WTC11 (cell line): ENCODE measurements at regions not wholly inside any gene's neighbourhood (a gene's known extent, or its start where the extent isn't known, plus 50 kb on each side); places are given as distances from the start of the nearest gene placed in this dataset.

ENCODE experiments used
- ATAC-seq: fragments of 200-7000 bp; cut with Tn5 transposase; 2 replicates; pipeline ENCODE4 v1.10.0; 2021; ENCODE audit warnings: mild to moderate bottlenecking, moderate library complexity
- CTCF ChIA-PET: fragments of 300-600 bp; sonication (Branson Sonifier 250); formaldehyde crosslinking; loops from one replicate; lab custom pipeline; 2021; ENCODE audit warnings: antibody characterized with exemption; lab: Charles Lee
- POLR2A ChIA-PET: fragments of 350-600 bp; sonication (Branson Sonifier 250); formaldehyde crosslinking; loops from one replicate; lab custom pipeline; 2021; ENCODE audit warnings: antibody characterized with exemption; lab: Charles Lee
- DNase-seq: peaks from one replicate; pipeline ENCODE4 v3.0.0; 2021; ENCODE audit warnings: low spot score
- H3K27ac Mint-ChIP-seq: 2 replicates; pipeline ENCODE4 v1.8.0; 2021; ENCODE audit warnings: mixed read lengths
- H3K27me3 Mint-ChIP-seq: 2 replicates; pipeline ENCODE4 v1.8.0; 2021; ENCODE audit warnings: low read depth, mild to moderate bottlenecking, moderate library complexity, mixed read lengths
- H3K36me3 Mint-ChIP-seq: 2 replicates; pipeline ENCODE4 v1.8.0; 2021; ENCODE audit warnings: mixed read lengths
- H3K4me1 Mint-ChIP-seq: 2 replicates; pipeline ENCODE4 v1.8.0; 2022; ENCODE audit warnings: mixed read lengths
- H3K4me3 Mint-ChIP-seq: 2 replicates; pipeline ENCODE4 v1.8.0; 2021; ENCODE audit warnings: mild to moderate bottlenecking, moderate library complexity, mixed read lengths
- H3K9me3 Mint-ChIP-seq: 2 replicates; pipeline ENCODE4 v1.8.0; 2021; ENCODE audit warnings: mixed read lengths
- ELF4 ChIP-seq: sonication (generic); formaldehyde crosslinking; IDR thresholded peaks from 2 replicates; pipeline ENCODE4 v1.8.1; 2022; ENCODE audit warnings: low read depth, mild to moderate bottlenecking, moderate library complexity, missing genetic modification reagents
- GRHL2 ChIP-seq: fragments of 250-450 bp; sonication (Bioruptor Pico); IDR thresholded peaks from 2 replicates; pipeline ENCODE4 v1.8.0; 2022; ENCODE audit warnings: mild to moderate bottlenecking, moderate library complexity; ENCODE audit not compliant: insufficient replicate concordance, severe bottlenecking
- HMGA2 ChIP-seq: fragments of 250-450 bp; sonication (Bioruptor Pico); IDR thresholded peaks from 2 replicates; pipeline ENCODE4 v1.4.0; 2021; ENCODE audit warnings: mild to moderate bottlenecking, moderate library complexity
- JUN ChIP-seq: sonication (generic); formaldehyde crosslinking; IDR thresholded peaks from 2 replicates; pipeline ENCODE4 v1.8.0; 2023; ENCODE audit warnings: mild to moderate bottlenecking, missing genetic modification reagents
- NFATC4 ChIP-seq: fragments of 250-450 bp; sonication (Bioruptor Pico); IDR thresholded peaks from 2 replicates; pipeline ENCODE4 v1.9.0; 2021; ENCODE audit warnings: mild to moderate bottlenecking
- NFE2L1 ChIP-seq: sonication (generic); formaldehyde crosslinking; IDR thresholded peaks from 2 replicates; pipeline ENCODE4 v1.8.1; 2023; ENCODE audit warnings: missing genetic modification reagents
- ZBTB21 ChIP-seq: sonication (generic); formaldehyde crosslinking; IDR thresholded peaks from 2 replicates; pipeline ENCODE4 v1.8.1; 2023; ENCODE audit warnings: mild to moderate bottlenecking, missing genetic modification reagents, borderline replicate concordance
- ZNF232 ChIP-seq: sonication (generic); formaldehyde crosslinking; IDR thresholded peaks from 2 replicates; pipeline ENCODE4 v1.8.0; 2022; ENCODE audit warnings: mild to moderate bottlenecking, missing genetic modification reagents
- ZNF396 ChIP-seq: fragments of 250-450 bp; sonication (Bioruptor Pico); IDR thresholded peaks from 2 replicates; pipeline ENCODE4 v1.8.0; 2021; ENCODE audit warnings: mild to moderate bottlenecking, moderate library complexity, borderline replicate concordance
- TF ChIP-seq, protein P1 (sequence below): sonication (generic); formaldehyde crosslinking; IDR thresholded peaks from 2 replicates; pipeline ENCODE4 v1.8.0; 2022; ENCODE audit warnings: mild to moderate bottlenecking, missing genetic modification reagents
- TF ChIP-seq, protein P2 (sequence below): sonication (generic); formaldehyde crosslinking; IDR thresholded peaks from 2 replicates; pipeline ENCODE4 v1.8.1; 2022; ENCODE audit warnings: mild to moderate bottlenecking, moderate library complexity, missing genetic modification reagents
- TF ChIP-seq, protein P3 (sequence below): fragments of 250-450 bp; sonication (Bioruptor Pico); IDR thresholded peaks from 2 replicates; pipeline ENCODE4 v1.9.0; 2021; ENCODE audit warnings: mild to moderate bottlenecking
- TF ChIP-seq, protein P4 (sequence below): sonication (generic); formaldehyde crosslinking; IDR thresholded peaks from 2 replicates; pipeline ENCODE4 v1.8.1; 2023; ENCODE audit warnings: mild to moderate bottlenecking, missing genetic modification reagents, moderate library complexity
- TF ChIP-seq, protein P5 (sequence below): fragments of 200-600 bp; IDR thresholded peaks from 2 replicates; pipeline ENCODE4 v1.8.0; 2022; ENCODE audit warnings: antibody characterized with exemption
- TF ChIP-seq, protein P6 (sequence below): sonication (generic); formaldehyde crosslinking; conservative IDR thresholded peaks from 2 replicates; pipeline ENCODE4 v1.8.1; 2022; ENCODE audit warnings: mild to moderate bottlenecking, missing genetic modification reagents
- TF ChIP-seq, protein P7 (sequence below): sonication (generic); formaldehyde crosslinking; IDR thresholded peaks from 2 replicates; pipeline ENCODE4 v1.8.0; 2022; ENCODE audit warnings: missing genetic modification reagents
- TF ChIP-seq, protein P8 (sequence below): sonication (generic); formaldehyde crosslinking; IDR thresholded peaks from 2 replicates; pipeline ENCODE4 v1.8.0; 2023; ENCODE audit warnings: mild to moderate bottlenecking, missing genetic modification reagents

DNA sequence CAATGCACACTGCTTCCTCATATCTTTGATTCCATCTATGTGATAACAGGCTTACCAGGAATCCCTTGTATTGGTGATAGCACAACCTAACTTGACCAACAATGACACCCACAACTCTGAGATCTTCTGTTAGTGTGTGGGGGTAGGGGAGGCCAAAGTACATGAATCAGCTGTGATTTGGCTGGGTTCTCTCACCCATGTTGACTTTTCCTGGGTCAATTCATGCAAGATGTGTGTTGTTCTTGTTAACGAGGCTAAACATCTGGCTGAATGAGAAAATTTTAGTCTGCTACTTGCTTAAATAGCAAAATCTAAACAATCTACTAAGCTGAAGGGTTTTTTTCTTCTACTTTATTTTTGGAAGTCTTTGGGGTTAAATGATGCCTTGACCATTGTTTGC lies 341.2 kb upstream of the SLC14A2 start (continued):
- TF ChIP-seq, protein P1, sequence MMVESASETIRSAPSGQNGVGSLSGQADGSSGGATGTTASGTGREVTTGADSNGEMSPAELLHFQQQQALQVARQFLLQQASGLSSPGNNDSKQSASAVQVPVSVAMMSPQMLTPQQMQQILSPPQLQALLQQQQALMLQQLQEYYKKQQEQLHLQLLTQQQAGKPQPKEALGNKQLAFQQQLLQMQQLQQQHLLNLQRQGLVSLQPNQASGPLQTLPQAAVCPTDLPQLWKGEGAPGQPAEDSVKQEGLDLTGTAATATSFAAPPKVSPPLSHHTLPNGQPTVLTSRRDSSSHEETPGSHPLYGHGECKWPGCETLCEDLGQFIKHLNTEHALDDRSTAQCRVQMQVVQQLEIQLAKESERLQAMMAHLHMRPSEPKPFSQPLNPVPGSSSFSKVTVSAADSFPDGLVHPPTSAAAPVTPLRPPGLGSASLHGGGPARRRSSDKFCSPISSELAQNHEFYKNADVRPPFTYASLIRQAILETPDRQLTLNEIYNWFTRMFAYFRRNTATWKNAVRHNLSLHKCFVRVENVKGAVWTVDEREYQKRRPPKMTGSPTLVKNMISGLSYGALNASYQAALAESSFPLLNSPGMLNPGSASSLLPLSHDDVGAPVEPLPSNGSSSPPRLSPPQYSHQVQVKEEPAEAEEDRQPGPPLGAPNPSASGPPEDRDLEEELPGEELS = no peak
- TF ChIP-seq, protein P2, sequence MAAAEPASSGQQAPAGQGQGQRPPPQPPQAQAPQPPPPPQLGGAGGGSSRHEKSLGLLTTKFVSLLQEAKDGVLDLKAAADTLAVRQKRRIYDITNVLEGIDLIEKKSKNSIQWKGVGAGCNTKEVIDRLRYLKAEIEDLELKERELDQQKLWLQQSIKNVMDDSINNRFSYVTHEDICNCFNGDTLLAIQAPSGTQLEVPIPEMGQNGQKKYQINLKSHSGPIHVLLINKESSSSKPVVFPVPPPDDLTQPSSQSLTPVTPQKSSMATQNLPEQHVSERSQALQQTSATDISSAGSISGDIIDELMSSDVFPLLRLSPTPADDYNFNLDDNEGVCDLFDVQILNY (CRISPR knock-in tag) = no peak
- TF ChIP-seq, protein P3, sequence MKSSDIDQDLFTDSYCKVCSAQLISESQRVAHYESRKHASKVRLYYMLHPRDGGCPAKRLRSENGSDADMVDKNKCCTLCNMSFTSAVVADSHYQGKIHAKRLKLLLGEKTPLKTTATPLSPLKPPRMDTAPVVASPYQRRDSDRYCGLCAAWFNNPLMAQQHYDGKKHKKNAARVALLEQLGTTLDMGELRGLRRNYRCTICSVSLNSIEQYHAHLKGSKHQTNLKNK (CRISPR knock-in tag) = no peak
- TF ChIP-seq, protein P4, sequence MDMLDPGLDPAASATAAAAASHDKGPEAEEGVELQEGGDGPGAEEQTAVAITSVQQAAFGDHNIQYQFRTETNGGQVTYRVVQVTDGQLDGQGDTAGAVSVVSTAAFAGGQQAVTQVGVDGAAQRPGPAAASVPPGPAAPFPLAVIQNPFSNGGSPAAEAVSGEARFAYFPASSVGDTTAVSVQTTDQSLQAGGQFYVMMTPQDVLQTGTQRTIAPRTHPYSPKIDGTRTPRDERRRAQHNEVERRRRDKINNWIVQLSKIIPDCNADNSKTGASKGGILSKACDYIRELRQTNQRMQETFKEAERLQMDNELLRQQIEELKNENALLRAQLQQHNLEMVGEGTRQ (CRISPR knock-in tag) = no peak

DNA sequence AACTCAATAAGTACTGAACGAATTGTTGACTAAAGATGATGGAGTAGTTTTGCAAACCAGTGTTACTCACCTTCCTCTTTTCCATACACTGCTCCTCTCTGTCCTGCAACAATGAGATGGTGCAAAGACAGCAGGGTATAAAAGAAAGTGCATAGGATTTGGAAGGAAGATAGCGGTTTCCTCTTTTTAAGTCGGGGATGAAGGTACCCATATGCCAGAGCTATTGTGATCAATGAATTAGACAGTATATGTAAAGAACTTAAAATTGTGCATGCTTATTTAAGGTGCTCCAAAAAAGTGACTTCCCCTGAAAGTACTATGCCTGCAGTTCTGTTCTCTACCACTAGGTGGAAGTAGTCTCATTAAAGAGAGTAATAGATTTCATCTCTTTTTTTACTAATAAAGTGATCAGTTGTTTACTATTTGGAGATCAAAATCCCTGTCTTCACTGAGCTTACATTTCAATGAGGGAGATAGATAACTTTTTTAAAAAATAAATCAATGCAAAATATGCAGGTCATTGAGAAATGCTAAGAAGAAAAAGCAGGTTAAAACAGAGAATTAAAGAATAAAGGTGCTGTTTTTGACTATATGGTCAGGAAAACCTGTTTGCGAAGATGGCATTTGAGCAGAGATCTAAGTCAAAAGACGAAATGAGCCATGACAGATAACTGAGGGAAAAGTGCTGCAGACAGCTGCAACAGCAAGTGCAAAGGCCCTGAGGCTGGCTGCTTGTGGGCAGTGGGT lies 339.7 kb upstream of the SLC14A2 start:
- Mint-ChIP-seq H3K27me3 (no peaks in the 10 kb centered on the region; the same call in 1 of the 2 replicates), H3K4me1 (no peaks in the 10 kb centered on the region), H3K36me3 (no peaks in the 10 kb centered on the region), H3K4me3 (no peak overlapping the region), H3K9me3 (peaks cover 4% of the 10 kb centered on the region; the same call in 1 of the 2 replicates), H3K27ac (no peak overlapping the region)
- ATAC-seq (no peak), DNase-seq (no peak)
- TF ChIP-seq ELF4 (CRISPR knock-in tag) (no peak), GRHL2 (CRISPR knock-in tag) (no peak)
- TF ChIP-seq, protein P5, sequence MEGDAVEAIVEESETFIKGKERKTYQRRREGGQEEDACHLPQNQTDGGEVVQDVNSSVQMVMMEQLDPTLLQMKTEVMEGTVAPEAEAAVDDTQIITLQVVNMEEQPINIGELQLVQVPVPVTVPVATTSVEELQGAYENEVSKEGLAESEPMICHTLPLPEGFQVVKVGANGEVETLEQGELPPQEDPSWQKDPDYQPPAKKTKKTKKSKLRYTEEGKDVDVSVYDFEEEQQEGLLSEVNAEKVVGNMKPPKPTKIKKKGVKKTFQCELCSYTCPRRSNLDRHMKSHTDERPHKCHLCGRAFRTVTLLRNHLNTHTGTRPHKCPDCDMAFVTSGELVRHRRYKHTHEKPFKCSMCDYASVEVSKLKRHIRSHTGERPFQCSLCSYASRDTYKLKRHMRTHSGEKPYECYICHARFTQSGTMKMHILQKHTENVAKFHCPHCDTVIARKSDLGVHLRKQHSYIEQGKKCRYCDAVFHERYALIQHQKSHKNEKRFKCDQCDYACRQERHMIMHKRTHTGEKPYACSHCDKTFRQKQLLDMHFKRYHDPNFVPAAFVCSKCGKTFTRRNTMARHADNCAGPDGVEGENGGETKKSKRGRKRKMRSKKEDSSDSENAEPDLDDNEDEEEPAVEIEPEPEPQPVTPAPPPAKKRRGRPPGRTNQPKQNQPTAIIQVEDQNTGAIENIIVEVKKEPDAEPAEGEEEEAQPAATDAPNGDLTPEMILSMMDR = peak; percentile 87
- POLR2A ChIA-PET = no interaction called here
- CTCF ChIA-PET = interaction anchor here (0.6 to 1.6 kb wide), 5 partner anchors 37 to 269 kb away, joined by 3 to 6 read pairs (median 3); no protein-coding TSS in a partner anchor

DNA sequence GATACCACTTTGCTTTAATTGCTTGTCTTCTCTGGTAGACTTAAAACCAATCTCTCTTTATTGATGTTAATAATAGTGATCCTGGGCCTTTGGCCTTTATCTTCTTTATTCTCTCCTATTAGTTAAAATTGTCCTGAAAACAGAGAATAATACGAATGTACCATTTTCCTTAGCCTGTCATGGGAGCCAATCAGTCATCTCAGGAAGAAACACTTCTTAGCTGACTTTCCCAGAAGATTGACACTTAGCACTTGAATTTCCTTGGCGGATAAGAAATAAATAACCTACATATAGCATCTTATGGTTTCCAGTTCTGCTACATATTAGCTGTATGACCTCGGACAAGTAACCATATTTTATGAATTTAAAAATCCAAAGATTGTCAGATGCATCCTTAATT lies 338.4 kb upstream of the SLC14A2 start:
- H3K36me3 Mint-ChIP-seq = no peaks in the 10 kb centered on the region
- no peak overlapping the region for H3K4me3 Mint-ChIP-seq
- DNase-seq (no peak), ATAC-seq (no peak)
- peaks cover 4% of the 10 kb centered on the region; the same call in 1 of the 2 replicates for H3K9me3 Mint-ChIP-seq
- no peaks in the 10 kb centered on the region; the same call in 1 of the 2 replicates for H3K27me3 Mint-ChIP-seq
- CTCF ChIA-PET = interaction anchor here (1.6 kb wide), 1 partner anchor 109 kb away, joined by 5 read pairs; no protein-coding TSS in a partner anchor
- H3K27ac Mint-ChIP-seq = no peak overlapping the region
- POLR2A ChIA-PET = no interaction called here
- no peaks in the 10 kb centered on the region for H3K4me1 Mint-ChIP-seq
- TF ChIP-seq JUN (CRISPR knock-in tag) (no peak), NFE2L1 (no peak), ZNF396 (CRISPR knock-in tag) (no peak), ELF4 (CRISPR knock-in tag) (no peak), ZBTB21 (CRISPR knock-in tag) (no peak), ZNF232 (CRISPR knock-in tag) (no peak), HMGA2 (no peak), NFATC4 (CRISPR knock-in tag) (no peak)
- TF ChIP-seq, protein P6, sequence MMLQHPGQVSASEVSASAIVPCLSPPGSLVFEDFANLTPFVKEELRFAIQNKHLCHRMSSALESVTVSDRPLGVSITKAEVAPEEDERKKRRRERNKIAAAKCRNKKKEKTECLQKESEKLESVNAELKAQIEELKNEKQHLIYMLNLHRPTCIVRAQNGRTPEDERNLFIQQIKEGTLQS = no peak
- TF ChIP-seq, protein P7, sequence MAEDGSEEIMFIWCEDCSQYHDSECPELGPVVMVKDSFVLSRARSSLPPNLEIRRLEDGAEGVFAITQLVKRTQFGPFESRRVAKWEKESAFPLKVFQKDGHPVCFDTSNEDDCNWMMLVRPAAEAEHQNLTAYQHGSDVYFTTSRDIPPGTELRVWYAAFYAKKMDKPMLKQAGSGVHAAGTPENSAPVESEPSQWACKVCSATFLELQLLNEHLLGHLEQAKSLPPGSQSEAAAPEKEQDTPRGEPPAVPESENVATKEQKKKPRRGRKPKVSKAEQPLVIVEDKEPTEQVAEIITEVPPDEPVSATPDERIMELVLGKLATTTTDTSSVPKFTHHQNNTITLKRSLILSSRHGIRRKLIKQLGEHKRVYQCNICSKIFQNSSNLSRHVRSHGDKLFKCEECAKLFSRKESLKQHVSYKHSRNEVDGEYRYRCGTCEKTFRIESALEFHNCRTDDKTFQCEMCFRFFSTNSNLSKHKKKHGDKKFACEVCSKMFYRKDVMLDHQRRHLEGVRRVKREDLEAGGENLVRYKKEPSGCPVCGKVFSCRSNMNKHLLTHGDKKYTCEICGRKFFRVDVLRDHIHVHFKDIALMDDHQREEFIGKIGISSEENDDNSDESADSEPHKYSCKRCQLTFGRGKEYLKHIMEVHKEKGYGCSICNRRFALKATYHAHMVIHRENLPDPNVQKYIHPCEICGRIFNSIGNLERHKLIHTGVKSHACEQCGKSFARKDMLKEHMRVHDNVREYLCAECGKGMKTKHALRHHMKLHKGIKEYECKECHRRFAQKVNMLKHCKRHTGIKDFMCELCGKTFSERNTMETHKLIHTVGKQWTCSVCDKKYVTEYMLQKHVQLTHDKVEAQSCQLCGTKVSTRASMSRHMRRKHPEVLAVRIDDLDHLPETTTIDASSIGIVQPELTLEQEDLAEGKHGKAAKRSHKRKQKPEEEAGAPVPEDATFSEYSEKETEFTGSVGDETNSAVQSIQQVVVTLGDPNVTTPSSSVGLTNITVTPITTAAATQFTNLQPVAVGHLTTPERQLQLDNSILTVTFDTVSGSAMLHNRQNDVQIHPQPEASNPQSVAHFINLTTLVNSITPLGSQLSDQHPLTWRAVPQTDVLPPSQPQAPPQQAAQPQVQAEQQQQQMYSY (CRISPR knock-in tag) = no peak
- TF ChIP-seq, protein P8, sequence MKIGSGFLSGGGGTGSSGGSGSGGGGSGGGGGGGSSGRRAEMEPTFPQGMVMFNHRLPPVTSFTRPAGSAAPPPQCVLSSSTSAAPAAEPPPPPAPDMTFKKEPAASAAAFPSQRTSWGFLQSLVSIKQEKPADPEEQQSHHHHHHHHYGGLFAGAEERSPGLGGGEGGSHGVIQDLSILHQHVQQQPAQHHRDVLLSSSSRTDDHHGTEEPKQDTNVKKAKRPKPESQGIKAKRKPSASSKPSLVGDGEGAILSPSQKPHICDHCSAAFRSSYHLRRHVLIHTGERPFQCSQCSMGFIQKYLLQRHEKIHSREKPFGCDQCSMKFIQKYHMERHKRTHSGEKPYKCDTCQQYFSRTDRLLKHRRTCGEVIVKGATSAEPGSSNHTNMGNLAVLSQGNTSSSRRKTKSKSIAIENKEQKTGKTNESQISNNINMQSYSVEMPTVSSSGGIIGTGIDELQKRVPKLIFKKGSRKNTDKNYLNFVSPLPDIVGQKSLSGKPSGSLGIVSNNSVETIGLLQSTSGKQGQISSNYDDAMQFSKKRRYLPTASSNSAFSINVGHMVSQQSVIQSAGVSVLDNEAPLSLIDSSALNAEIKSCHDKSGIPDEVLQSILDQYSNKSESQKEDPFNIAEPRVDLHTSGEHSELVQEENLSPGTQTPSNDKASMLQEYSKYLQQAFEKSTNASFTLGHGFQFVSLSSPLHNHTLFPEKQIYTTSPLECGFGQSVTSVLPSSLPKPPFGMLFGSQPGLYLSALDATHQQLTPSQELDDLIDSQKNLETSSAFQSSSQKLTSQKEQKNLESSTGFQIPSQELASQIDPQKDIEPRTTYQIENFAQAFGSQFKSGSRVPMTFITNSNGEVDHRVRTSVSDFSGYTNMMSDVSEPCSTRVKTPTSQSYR = no peak
